Erythroblast (primary cell): ENCODE measurements at regions not wholly inside any gene's neighbourhood (a gene's known extent, or its start where the extent isn't known, plus 50 kb on each side); places are given as distances from the start of the nearest gene placed in this dataset.

Experiments used
- GATA1 ChIP-seq: IDR thresholded peaks from 2 replicates; pipeline ENCODE4 v1.6.1; 2011; ENCODE audit warnings: low read depth, mild to moderate bottlenecking, control low read depth, low read length, moderate library complexity
- POLR2A ChIP-seq: IDR thresholded peaks from 2 replicates; pipeline ENCODE4 v1.6.1; 2011; ENCODE audit warnings: mild to moderate bottlenecking, low read length

- TF ChIP-seq POLR2A: no peak
- no peak for TF ChIP-seq GATA1
Measured at GRCh38 chr1:181392133-181392532, 91.2 kb upstream of the CACNA1E start.
